GM18507 (cell line): ENCODE measurements at regions not wholly inside any gene's neighbourhood (a gene's known extent, or its start where the extent isn't known, plus 50 kb on each side); places are given as distances from the start of the nearest gene placed in this dataset.
"Not testable (repeated sequence)": the region's sequence is repeated elsewhere in the genome, so short reads cannot be mapped to it uniquely, and the experiment has no call there.

ENCODE experiments used
- DNase-seq: peaks from one replicate; pipeline ENCODE4 v3.0.0; 2011; ENCODE audit warnings: low read depth; ENCODE audit not compliant: insufficient read length; ENCODE audit errors: extremely low spot score
- FAIRE-seq: peaks from 2 replicates; lab custom pipeline; 2011; peaks lifted over from hg19 to GRCh38; lab: Jason Lieb, UNC

DNA sequence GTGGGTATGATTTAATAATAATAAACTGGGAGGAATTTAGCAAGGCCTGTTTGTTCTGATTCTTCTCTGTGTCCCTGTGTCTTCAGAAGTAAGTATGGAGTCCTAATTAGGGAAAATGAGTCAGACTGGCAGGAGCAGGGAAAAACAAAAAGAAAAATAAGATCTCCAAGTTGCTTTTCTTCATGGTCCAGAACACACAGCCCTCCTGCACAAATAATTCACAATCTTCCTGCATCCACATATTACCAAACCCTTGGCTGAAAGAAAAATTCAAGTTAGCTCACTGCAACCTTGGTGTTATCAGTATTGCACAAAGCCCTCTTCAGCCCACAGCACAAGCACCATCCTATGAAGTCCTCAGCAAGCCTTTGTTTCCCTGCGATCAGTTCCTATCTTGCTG is 142.0 kb upstream of the LAMA2 start:
- no peak for FAIRE-seq
- DNase-seq: no peak

- no peak for FAIRE-seq
- no peak for DNase-seq
These were observed 143.8 kb upstream of the LAMA2 start for GRCh38 chr6:128739112-128739511.

- DNase-seq: no peak
- FAIRE-seq: no peak
These were observed 144.8 kb upstream of the LAMA2 start for GRCh38 chr6:128738112-128738511.

- no peak for DNase-seq
- FAIRE-seq: no peak
These were observed 146.2 kb upstream of the LAMA2 start for GRCh38 chr6:128736780-128737179.

DNA sequence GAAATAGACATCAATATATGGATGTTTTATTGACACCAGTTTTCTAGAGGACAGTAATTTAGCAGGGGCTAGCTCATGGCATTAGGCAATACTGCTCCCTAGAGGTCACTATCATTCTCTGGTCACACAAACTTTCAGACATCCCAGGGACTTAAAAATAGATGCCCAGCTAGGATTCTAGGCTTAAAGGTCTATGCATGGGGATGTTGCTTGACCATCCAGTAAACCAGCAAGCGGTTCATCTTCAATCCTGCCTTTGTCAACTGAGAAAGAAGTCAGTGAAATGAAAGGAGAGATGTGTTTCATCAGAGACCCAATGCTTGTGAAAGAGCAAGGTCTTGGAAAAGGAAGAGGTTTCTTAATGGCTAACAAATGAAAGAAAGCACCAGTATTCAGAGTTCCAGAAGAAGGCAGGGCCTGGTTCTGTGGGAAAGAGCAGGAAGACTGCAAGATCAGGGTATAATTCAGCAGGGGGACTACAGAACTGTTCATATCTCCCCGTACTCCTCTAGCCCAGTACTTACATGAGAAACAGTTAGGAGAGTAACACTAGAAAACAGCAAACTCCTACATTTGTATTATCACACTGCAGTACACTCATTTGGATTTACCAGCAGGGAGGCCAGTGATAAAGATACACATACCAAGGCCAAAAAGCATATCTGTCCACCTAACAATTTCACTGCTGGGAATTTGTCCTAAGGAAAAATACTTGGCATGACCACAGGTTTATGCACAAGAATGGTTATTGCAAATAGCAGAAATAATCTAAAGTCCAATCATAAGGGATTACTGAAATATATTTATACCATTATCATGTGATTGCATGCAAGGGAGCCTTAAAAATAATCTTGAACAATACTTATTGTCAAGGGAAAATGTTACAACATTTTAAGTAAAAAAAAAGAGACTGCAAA is 151.4 kb upstream of the LAMA2 start:
- FAIRE-seq (peak; percentile 73), DNase-seq (no peak)

DNA sequence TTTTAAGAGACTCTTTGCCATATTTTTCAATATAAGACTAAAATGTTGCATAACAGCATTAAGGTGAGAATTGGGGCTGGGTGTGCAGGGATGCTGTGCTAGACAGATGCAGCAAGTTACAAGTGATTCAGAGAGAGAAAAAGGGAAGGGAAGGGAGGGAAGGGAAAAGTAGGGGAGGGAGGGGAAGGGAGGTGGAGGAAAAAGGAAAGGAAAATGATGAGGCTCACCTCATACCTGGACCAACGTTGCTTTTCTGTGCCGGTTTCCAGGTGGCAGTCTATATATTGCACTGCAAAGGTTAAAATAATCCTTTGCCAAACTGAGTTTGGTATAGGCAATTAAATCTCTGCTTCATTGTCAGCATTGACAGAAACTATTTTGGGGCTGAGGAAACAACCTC is 155.4 kb upstream of the LAMA2 start:
- DNase-seq (no peak), FAIRE-seq (no peak)

- FAIRE-seq: peak; percentile 72
These were observed 157.4 kb upstream of the LAMA2 start for GRCh38 chr6:128725271-128726233.

DNA sequence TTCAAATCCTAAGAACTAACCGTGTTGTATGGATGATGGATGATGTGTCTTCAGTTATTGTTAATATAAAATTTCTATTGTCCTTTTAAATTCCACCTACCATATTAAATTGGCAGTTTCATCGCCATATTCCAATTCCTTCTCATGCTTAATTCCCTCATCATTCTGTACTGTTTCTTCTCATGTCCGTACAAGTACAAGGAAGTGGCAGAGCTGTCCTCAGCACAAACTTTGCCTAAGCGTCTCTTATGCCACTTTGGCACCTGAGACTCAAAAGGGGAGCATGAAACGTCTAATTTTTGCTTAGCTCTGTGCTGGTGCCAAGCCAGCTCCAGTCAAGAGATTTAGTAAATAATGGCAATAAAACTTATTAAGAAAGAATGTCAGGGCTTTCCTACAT is 158.2 kb upstream of the LAMA2 start:
- DNase-seq: no peak
- no peak for FAIRE-seq

More at GRCh38 chr6:128725271-128726233, 157.4 kb upstream of the LAMA2 start:
- no peak for DNase-seq

GRCh38 chr6:128723667-128724066 is 159.3 kb upstream of the LAMA2 start:
- FAIRE-seq: no peak
- DNase-seq: no peak

DNA sequence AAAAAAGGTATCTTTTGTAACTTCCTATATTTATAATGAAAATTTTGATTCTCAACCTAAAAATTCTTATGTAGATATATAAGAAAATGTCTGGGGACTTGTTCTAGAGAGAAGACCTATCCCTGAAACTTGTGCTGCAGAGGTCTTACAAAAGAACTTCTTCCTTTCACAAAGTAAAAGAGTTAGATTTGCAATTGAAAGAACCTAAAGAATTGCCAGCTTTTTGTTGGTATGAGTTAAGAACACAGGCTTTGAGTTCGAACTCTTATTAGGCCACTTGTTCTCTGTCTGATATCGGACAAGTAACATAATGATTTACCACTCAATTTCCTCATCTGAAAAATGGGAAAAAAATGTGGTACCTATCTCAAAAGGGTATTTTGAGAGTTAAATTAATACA is 162.0 kb upstream of the LAMA2 start:
- no peak for FAIRE-seq

DNA sequence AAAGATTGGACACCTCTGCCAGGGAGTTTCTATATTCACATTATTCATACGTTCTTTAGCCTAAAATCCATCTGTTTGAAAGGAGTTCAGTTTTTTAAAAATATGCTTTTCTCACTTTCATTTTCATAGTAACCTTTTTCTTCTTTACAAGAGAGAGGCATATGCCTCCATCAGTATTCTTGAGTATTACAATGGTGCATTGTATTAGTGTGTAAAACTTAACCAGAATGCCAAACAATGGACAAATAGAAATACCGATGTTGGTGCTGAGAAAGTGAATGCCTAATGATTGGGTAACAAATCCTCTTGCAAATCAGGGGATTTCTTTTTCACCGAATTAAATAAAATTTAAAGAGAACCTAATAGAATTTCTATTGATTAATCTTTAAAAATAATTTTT is 163.2 kb upstream of the LAMA2 start:
- DNase-seq: no peak
- no peak for FAIRE-seq

More for the DNA sequence above, 162.0 kb upstream of the LAMA2 start:
- DNase-seq: no peak

DNA sequence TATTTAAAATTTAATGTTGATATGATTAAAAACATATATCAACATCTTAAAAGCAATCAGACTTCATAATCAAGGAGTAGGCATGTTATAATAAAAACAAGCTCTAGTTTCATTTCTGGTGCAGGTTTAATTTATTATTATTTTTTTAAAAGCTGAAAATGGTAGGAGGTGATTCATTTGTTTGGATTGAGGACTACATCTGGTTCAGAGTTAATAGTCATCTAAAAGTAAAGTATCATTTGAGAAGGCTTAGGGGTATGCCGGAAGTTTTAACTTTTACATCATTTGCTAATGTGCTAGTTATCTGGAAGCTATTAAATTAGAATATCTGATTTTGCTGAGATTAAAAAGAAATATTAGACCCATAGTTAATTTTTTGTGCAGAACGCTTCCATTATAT is 169.5 kb upstream of the LAMA2 start:
- FAIRE-seq (no peak), DNase-seq (no peak)

DNA sequence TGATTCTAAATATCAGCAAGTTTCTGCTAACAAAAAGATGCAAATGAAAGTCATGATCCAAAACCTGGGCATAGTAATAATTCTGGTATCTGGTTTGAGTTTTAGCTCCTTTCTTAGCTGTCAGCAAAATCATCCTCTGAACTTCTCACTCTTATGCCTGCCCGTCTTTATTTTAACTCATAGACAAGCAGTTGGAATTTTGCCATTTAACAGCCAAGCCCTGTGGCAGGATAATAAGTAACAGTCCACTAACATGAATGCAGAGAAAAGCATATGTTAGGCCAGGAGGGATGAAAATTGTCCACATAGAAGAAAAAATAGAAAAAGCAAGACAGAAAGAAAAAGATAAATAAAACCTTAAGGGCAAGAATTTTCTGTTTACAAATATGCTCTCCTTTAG is 170.0 kb upstream of the LAMA2 start:
- FAIRE-seq (no peak), DNase-seq (no peak)

GRCh38 chr6:128711149-128711548 is 171.8 kb upstream of the LAMA2 start:
- FAIRE-seq (no peak), DNase-seq (no peak)

DNA sequence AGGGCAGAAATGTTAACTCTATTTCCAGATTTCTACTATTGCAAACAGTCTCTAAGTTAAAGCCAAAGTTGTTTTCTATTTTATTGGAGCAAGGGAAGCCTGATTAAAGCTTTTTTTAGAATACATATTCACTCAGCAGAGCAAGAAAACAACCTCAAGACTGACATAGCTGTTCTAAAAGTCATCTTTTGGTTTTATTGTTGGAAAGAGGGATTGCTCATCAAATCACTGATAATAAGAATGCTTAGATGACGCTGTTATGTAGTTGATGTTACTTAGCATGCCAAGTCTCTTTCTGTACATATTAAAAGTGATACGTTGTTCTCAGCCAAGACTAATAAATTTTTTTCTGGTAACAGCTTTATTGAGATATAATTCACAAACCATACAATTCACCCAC is 172.6 kb upstream of the LAMA2 start:
- DNase-seq (no peak), FAIRE-seq (no peak)

GRCh38 chr6:128704601-128705000 is 178.3 kb upstream of the LAMA2 start:
- DNase-seq (no peak), FAIRE-seq (no peak)

DNA sequence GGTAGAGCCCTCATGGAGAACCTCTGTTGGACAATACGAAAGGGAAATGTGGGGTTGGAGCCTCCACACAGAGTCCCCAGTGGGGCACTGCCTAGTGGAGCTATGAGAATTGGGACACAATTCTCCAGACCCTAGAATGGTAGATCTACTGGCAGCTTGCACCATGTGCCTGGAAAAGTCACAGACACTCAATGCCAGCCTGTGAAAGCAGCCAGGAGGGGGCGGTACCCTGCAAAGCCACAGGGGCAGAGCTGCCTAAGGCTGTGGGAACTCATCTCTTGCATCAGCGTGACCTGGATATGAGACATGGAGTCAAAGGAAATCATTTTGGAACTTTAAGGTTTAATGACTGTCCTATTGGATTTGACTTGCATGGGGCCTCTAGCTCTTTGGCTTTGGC is 179.1 kb upstream of the LAMA2 start:
- DNase-seq, FAIRE-seq: not testable (repeated sequence)

GRCh38 chr6:128696691-128697689 is 176.6 kb upstream of the PTPRK start:
- DNase-seq (no peak), FAIRE-seq (no peak)

DNA sequence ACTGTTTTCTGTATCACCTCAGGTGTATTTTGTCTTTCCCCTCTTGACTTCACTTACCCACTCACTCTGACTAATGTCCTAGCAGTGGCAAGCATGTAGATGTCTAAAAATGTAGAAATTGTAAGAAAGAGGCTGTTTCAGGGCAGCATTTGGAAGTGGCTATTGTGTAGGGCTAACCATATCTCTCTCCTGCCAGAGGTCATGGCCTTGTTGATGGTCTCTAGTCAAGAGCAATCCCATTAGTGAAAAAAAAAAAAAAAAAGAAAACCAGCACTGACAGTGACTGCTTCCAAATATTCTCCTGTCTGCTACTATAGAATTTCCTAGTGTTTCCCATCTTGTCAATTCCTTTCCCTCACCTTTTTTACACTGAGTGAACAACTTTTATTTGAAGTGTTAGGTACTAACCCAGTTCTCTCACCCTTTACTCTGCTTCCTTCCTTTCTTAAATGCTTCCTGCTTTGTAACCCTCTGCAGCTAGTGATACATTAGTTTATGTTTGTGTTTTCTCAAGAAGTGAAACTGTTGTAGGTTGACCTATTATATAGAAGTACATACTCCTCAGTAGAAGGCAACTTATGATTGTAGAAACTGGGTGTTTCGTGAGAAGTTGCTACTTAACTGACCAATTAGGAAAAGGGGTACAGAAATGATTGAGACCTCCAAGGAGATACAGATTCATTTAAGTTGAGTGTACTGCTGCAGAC is 174.1 kb upstream of the PTPRK start:
- FAIRE-seq: peak; percentile 73
- DNase-seq: no peak
